ENCODE measurements at regions not wholly inside any gene's neighbourhood (a gene's known extent, or its start where the extent isn't known, plus 50 kb on each side); places are given as distances from the start of the nearest gene placed in this dataset.
A peak's percentile ranks its signal among the peaks of the same experiment; 100 is the strongest.

DNA sequence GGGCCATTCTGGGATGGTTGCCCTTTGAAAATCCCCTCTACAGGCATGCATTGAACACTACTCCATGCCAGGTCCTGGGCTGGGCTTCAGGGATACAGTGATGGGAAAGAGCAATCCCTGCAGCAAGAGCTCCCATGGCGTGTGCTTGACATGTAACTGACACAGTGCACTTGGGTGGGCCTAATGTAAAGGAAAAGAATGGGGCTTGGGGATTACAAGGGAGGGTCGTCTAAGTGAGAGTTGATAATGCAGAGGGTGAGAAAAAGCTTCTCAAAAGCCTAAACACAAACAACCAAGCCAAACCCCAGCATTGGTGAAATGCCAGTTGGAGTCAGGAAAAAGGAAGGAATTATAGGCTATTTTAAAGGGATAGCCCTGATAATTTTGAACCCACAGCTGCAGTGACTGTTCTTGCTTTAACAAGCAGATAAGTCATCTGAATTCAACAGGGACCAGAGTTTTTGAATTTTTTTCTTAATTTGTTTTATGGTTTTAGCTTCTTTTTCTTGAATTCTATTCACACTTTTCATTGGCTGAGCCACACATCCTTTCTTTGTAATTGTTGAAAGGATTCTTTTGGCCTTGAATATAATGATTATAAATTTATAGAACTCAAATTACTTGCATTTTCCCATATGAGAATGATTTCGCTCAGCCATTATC is 308.7 kb downstream of the LPIN1 start:
- no peak for DNase-seq

- DNase-seq: peak in 1 of 56 donors; percentile 10
Observed at GRCh38 chr2:12057436-12058166, 311.2 kb downstream of the LPIN1 start.

GRCh38 chr2:12059616-12060441 is 313.4 kb downstream of the LPIN1 start:
- DNase-seq: no peak

DNA sequence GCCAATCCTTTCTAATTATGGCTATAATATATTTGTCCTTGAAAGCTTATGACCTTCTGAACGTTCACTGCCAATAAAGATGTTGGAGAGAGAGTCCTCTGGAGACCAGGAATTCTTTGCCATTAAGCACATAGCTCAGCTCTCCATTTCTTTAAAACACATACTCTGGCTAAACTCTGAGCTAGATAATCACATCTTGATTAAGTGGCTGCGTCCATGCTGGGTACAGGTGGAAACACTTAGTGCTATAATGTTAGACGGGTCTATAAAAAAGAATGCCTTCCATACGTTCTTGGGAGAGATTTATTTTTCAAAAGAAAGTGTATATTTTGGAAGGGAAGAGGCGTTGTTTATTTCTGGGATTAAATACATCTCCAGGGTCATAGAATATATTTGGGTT is 314.5 kb downstream of the LPIN1 start:
- DNase-seq: no peak

DNA sequence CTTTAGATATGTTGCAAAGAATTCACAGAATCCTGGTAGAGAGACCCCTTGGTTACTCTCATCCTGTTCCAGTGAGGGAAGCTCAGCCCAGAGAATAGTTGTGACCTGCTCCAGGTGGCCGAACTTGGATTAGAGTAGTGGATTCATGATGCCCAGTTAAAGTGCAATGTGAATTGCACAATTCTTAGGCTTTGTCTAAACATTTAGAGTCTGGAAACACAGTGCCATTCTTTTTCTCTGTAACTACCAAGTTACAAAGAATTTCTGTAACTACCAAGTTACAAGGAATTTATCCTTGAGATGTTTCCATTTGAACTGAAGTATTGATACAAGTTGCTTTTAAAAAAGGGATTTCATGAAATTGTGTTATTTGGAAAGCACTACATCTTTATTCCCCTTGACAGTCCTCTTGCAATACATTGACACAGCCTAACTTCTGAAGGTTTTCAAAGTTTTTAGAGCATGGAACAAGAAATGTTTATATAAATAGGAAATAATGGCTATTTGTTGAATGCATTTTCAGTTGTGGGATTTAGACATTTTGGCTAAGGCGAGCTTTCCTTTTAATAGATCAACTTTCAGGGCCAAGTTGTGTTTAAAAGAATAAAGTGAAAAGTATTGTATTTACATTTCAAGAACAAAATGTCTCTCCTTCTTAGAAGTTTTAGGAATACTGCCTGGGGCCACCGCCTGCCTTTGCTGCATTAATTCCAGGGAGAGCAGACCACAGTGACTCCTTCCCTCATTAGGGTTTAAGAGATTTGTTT is 315.0 kb downstream of the LPIN1 start:
- DNase-seq: no peak

GRCh38 chr2:12062053-12062395 is 315.6 kb downstream of the LPIN1 start:
- DNase-seq: no peak

GRCh38 chr2:12063210-12063609 is 316.8 kb downstream of the LPIN1 start:
- DNase-seq: no peak

DNA sequence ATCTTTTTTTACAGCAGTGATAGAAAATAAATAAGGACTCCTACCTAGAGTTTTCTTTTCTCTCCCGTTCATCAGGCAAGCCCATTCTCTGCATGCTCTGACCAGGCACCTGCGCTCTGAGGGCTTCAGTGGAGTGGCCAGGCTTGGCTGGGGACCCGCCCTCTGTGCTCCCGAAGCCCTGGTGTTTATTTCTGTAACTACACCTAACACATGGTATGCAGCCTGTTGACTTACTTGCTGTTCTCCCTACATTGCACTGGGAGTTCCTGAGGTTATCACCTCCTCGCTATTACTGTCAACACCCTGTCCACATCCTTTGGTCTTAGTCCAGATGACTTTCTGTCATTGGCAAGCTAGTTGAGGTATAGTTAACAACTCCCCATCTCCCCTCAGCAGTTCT is 317.7 kb downstream of the LPIN1 start:
- DNase-seq: no peak

- no peak for DNase-seq
Observed at GRCh38 chr2:12066116-12066515, 319.7 kb downstream of the LPIN1 start.

GRCh38 chr2:12066986-12067385 is 320.6 kb downstream of the LPIN1 start:
- DNase-seq: no peak

DNA sequence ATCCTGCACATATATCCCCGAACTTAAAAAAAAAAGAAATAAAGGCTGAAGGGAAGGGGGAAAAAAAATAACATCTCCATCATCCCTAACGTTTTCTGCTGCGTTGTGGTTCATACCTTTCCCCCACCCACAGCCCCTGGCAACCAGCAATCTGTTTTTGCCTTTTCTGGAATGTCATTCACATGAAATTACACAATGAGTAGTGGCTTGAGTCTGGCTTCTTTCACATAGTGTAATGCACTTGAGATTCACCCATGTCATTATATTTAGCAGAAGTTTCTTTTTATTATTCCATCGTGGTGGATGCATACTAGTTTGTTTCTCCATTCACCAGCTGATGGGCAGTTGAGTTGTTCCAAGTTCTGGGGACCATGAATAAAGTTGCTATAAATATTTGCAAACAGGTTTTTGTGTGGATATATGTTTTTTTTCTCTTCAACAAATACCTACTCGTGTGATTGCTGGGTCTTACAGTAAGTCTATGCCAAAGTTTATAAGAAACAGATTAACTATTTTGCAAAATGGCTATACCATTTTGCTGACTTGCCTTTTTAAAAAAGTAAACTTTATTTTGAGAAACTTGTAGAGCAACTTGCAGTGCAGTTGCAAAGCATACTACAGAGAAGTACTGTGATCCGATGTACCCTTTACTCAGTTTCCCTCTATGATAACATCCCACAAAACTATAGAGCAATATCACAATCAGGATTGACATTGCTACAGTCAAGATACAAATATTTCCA is 322.5 kb downstream of the LPIN1 start:
- no peak for DNase-seq

GRCh38 chr2:12070153-12070552 is 323.7 kb downstream of the LPIN1 start:
- DNase-seq: no peak

GRCh38 chr2:12070581-12070980 is 324.1 kb downstream of the LPIN1 start:
- DNase-seq: no peak

DNA sequence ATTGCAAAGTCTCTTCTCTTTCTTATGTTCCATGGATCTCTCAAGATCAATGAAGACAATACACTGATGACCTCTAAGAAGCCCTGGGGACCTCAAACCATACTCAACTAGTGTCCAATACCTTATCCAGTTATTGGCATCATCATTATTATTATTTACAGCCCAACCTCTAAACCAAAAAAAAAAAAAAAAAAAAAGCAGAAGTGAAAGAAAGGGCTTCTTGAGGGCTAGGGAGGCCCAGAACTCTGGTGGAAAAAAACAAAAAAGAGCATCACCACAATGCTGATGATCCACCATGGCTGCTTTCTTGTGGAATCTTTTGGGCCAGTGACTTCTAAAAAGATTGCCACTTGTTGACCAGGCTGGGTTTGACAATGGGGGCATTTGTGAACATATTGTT is 324.9 kb downstream of the LPIN1 start:
- no peak for DNase-seq

DNA sequence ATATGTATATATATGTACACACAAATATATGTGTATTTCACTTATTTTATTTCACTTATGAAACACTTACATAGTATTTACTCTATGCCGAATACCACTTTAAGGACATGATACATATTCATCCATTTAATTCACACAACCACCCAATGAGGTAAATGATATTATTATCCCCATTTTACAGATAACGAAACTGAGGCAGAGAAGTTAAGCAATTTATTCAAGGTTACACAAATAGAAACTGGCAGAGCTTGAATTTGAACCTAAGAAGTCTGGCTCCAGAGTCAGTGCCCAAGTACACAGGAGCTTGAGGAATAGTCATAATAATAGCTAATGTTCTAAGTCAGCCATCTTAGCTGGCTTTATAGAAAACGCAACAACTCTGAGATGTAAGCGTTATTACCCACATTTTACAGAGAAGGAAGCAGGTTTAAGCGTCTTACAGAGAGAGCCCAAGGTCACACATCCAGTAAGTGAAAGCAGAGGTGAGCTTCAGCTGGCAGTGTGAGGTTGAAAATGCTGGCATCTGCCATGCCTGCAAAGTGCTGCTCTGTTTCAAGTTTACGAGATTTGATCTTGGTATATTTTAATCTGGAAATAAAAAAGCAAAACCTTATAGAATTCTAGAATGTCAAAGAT is 326.9 kb downstream of the LPIN1 start:
- DNase-seq: no peak

DNA sequence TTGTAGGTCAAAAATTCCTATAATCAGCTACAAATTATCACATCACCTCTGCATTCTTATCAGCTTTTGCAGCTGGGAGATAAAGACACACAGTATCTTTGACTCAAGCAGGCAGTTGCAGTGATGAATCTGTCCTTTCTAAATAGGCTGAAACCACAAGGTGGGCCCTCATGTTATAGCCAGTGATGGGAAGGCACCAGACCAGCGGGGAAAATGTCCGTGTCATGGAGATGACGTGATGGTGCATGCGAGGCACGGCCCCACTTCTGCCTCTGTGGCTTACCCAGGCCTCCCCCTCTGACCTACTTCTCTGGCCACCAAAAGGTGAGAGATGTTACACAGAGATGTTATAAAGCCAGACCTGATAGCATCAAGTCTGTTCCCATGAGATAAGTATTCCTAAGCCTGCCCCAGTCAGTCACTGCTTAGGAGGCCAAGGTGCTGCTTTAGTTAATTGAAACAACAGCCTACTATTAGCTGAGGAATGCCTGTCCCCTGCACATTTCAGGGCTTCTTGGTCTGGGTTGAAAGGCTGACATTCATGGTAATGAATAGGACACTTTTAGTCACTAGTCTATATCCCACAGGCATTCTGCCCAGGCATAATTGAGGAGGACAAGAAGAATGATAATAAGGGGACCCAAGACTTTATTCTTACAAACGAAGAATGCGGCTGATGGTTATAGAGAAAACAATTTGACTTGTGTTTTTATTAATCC is 327.9 kb downstream of the LPIN1 start:
- no peak for DNase-seq

- DNase-seq: no peak
Observed at GRCh38 chr2:12074845-12075217, 328.4 kb downstream of the LPIN1 start.

GRCh38 chr2:12075603-12076002 is 329.2 kb downstream of the LPIN1 start:
- no peak for DNase-seq

GRCh38 chr2:12076810-12077209 is 330.4 kb downstream of the LPIN1 start:
- DNase-seq: peak in 2 of 56 donors; percentile 1 to 13

- no peak for DNase-seq
Observed at GRCh38 chr2:12080360-12080759, 333.9 kb downstream of the LPIN1 start.

Measured in amygdala (tissue), 56 donors.